HEK293 (cell line): ENCODE measurements at regions not wholly inside any gene's neighbourhood (a gene's known extent, or its start where the extent isn't known, plus 50 kb on each side); places are given as distances from the start of the nearest gene placed in this dataset.

Experiments
- CTCF ChIA-PET: fragments of 350-600 bp; formaldehyde crosslinking; extraction: SDS; loops from one replicate; lab custom pipeline; 2021; ENCODE audit warnings: antibody characterized with exemption; lab: Yijun Ruan, JAX
- POLR2A ChIA-PET: fragments of 300-600 bp; formaldehyde crosslinking; extraction: SDS; loops from one replicate; lab custom pipeline; 2020; ENCODE audit warnings: antibody characterized with exemption, inconsistent platforms; lab: Yijun Ruan, JAX
- H3K27ac ChIP-seq: fragments of 200-500 bp; sonication (Bioruptor generic); 2 replicates; pipeline ENCODE4 v1.5.1; 2014; ENCODE audit warnings: low read depth, low read length, control low read depth, inconsistent platforms; ENCODE audit errors: extremely low read depth
- H3K36me3 ChIP-seq, 2 experiments: fragments of 200-500 bp in 1 of 2; sonication (Bioruptor generic) in 1 of 2; 1 replicate in 1 of 2; 2 replicates in 1 of 2; pipeline ENCODE4 v1.5.1; 2014 to 2017; ENCODE audit warnings: inconsistent platforms in 2 of 2, low read length in 2 of 2; ENCODE audit not compliant: control insufficient read depth in 2 of 2, insufficient read depth in 1 of 2
- H3K4me1 ChIP-seq: fragments of 200-500 bp; sonication (Bioruptor generic); 2 replicates; pipeline ENCODE4 v1.5.1; 2014; ENCODE audit warnings: mild to moderate bottlenecking, low read length, inconsistent platforms; ENCODE audit not compliant: control insufficient read depth, insufficient read depth
- H3K4me3 ChIP-seq: 2 replicates; pipeline ENCODE4 v1.5.1; 2011; ENCODE audit warnings: low read depth, mild to moderate bottlenecking, control low read depth, low read length, moderate library complexity
- H3K9me3 ChIP-seq: fragments of 200-500 bp; sonication (Bioruptor generic); 2 replicates; pipeline ENCODE4 v1.5.1; 2014; ENCODE audit warnings: low read depth, low read length, inconsistent platforms; ENCODE audit not compliant: control insufficient read depth, insufficient read depth
- HOXA7 ChIP-seq: sonication (generic); formaldehyde crosslinking; IDR thresholded peaks from 2 replicates; pipeline ENCODE4 v1.8.1; 2022; ENCODE audit warnings: missing genetic modification reagents, borderline replicate concordance
- KLF16 ChIP-seq: fragments of 450-650 bp; formaldehyde crosslinking; IDR thresholded peaks from 2 replicates; pipeline ENCODE4 v1.5.1; 2017; ENCODE audit warnings: missing biosample characterization, missing genetic modification characterization
- KLF8 ChIP-seq: fragments of 450-650 bp; formaldehyde crosslinking; IDR thresholded peaks from 2 replicates; pipeline ENCODE4 v1.5.1; 2016; ENCODE audit warnings: missing biosample characterization, missing genetic modification characterization
- SETDB1 ChIP-seq: IDR thresholded peaks from one replicate; pipeline ENCODE4 v1.6.1; 2017; ENCODE audit warnings: mild to moderate bottlenecking, low read length, moderate library complexity, mixed read lengths; ENCODE audit not compliant: insufficient read length
- YY2 ChIP-seq: fragments of 450-650 bp; formaldehyde crosslinking; IDR thresholded peaks from 2 replicates; pipeline ENCODE4 v1.5.1; 2016; ENCODE audit warnings: missing biosample characterization, missing genetic modification characterization
- ZBTB10 ChIP-seq: fragments of 450-650 bp; formaldehyde crosslinking; IDR thresholded peaks from 2 replicates; pipeline ENCODE4 v1.5.1; 2016; ENCODE audit warnings: missing biosample characterization, missing genetic modification characterization
- ZBTB17 ChIP-seq: fragments of 450-650 bp; formaldehyde crosslinking; IDR thresholded peaks from 2 replicates; pipeline ENCODE4 v1.5.1; 2016; ENCODE audit warnings: missing biosample characterization, missing genetic modification characterization
- ZBTB20 ChIP-seq: fragments of 450-650 bp; formaldehyde crosslinking; IDR thresholded peaks from 2 replicates; pipeline ENCODE4 v1.5.1; 2016; ENCODE audit warnings: missing biosample characterization, missing genetic modification characterization
- ZBTB21 ChIP-seq: fragments of 450-650 bp; formaldehyde crosslinking; IDR thresholded peaks from 2 replicates; pipeline ENCODE4 v1.5.1; 2017; ENCODE audit warnings: missing biosample characterization, missing genetic modification characterization
- ZFP3 ChIP-seq: fragments of 450-650 bp; formaldehyde crosslinking; IDR thresholded peaks from 2 replicates; pipeline ENCODE4 v1.5.1; 2016; ENCODE audit warnings: low read depth, missing biosample characterization, missing genetic modification characterization
- ZNF10 ChIP-seq: fragments of 450-650 bp; formaldehyde crosslinking; IDR thresholded peaks from 2 replicates; pipeline ENCODE4 v1.5.1; 2017; ENCODE audit warnings: missing biosample characterization, missing genetic modification characterization
- ZNF184 ChIP-seq: fragments of 450-650 bp; IDR thresholded peaks from 2 replicates; pipeline ENCODE4 v1.5.1; 2018; ENCODE audit warnings: missing biosample characterization, mild to moderate bottlenecking, missing genetic modification characterization
- ZNF274 ChIP-seq, 2 experiments: fragments of 200-500 bp in 1 of 2; fragments of 450-650 bp in 1 of 2; sonication (Bioruptor generic) in 1 of 2; formaldehyde crosslinking in 1 of 2; IDR thresholded peaks; 2 replicates each; pipeline versions ENCODE4 v1.5.1 to v1.6.1; 2014 to 2016; ENCODE audit warnings: borderline replicate concordance in 1 of 2, inconsistent platforms in 1 of 2, low read length in 1 of 2, missing biosample characterization in 1 of 2, missing genetic modification characterization in 1 of 2
- ZNF335 ChIP-seq: fragments of 450-650 bp; formaldehyde crosslinking; conservative IDR thresholded peaks from 2 replicates; pipeline ENCODE4 v1.5.1; 2016; ENCODE audit warnings: missing biosample characterization, missing genetic modification characterization
- ZNF366 ChIP-seq: fragments of 450-650 bp; formaldehyde crosslinking; conservative IDR thresholded peaks from 2 replicates; pipeline ENCODE4 v1.5.1; 2016; ENCODE audit warnings: missing biosample characterization, missing genetic modification characterization
- ZNF48 ChIP-seq: fragments of 450-650 bp; formaldehyde crosslinking; IDR thresholded peaks from 2 replicates; pipeline ENCODE4 v1.5.1; 2016; ENCODE audit warnings: missing biosample characterization, missing genetic modification characterization
- ZNF488 ChIP-seq: fragments of 450-650 bp; formaldehyde crosslinking; IDR thresholded peaks from 2 replicates; pipeline ENCODE4 v1.5.1; 2016; ENCODE audit warnings: missing biosample characterization, missing genetic modification characterization
- ZNF518A ChIP-seq: fragments of 450-650 bp; formaldehyde crosslinking; conservative IDR thresholded peaks from 2 replicates; pipeline ENCODE4 v1.5.1; 2016; ENCODE audit warnings: low read depth, missing biosample characterization, missing genetic modification characterization
- ZNF561 ChIP-seq: fragments of 450-650 bp; IDR thresholded peaks from 2 replicates; pipeline ENCODE4 v1.5.1; 2018; ENCODE audit warnings: missing biosample characterization, missing genetic modification characterization, borderline replicate concordance
- ZNF596 ChIP-seq: fragments of 450-650 bp; IDR thresholded peaks from 2 replicates; pipeline ENCODE4 v1.5.0; 2018; ENCODE audit warnings: missing biosample characterization, mild to moderate bottlenecking, missing genetic modification characterization, moderate library complexity
- ZNF837 ChIP-seq: fragments of 450-650 bp; formaldehyde crosslinking; IDR thresholded peaks from 2 replicates; pipeline ENCODE4 v1.5.1; 2016; ENCODE audit warnings: missing biosample characterization, missing genetic modification characterization
- ZSCAN23 ChIP-seq: fragments of 450-650 bp; formaldehyde crosslinking; IDR thresholded peaks from 2 replicates; pipeline ENCODE4 v1.5.1; 2016; ENCODE audit warnings: missing biosample characterization, missing genetic modification characterization
- ZSCAN30 ChIP-seq: fragments of 450-650 bp; IDR thresholded peaks from 2 replicates; pipeline ENCODE4 v1.5.1; 2018; ENCODE audit warnings: missing biosample characterization, mild to moderate bottlenecking, missing genetic modification characterization, moderate library complexity

- H3K27ac ChIP-seq = no peak overlapping the region
- H3K4me1 ChIP-seq = 0 out of 2 replicates have a peak, but pooled peaks cover 4% of the 10 kb centered on the region
- POLR2A ChIA-PET = interaction anchor here (1.1 to 1.3 kb wide), 3 partner anchors 21 to 297 kb away, joined by 3 to 4 read pairs (median 4); no protein-coding TSS in a partner anchor
- no peaks in the 10 kb centered on the region for H3K36me3 ChIP-seq
- no peaks in the 10 kb centered on the region for H3K9me3 ChIP-seq
- TF ChIP-seq KLF8 (no peak), ZNF561 (tag by site-specific recombination) (no peak), ZNF48 (tag by site-specific recombination) (no peak), ZNF274 (IDR thresholded peaks at IDR 0.05; ENCODE audit: low read length) (no peak), ZNF274 (tag by site-specific recombination; IDR thresholded peaks at IDR 0.05; ENCODE audit: borderline replicate concordance) (no peak), ZSCAN30 (tag by site-specific recombination) (no peak), ZBTB20 (tag by site-specific recombination) (no peak), ZNF10 (tag by site-specific recombination) (no peak), ZNF366 (no peak), ZNF596 (tag by site-specific recombination) (no peak), ZBTB17 (tag by site-specific recombination) (no peak), ZFP3 (no peak), KLF16 (tag by site-specific recombination) (no peak), ZSCAN23 (tag by site-specific recombination) (no peak), ZBTB10 (tag by site-specific recombination) (no peak), ZBTB21 (tag by site-specific recombination) (no peak), ZNF837 (no peak)
- CTCF ChIA-PET = interaction anchor here (0.6 to 1.1 kb wide), 3 partner anchors 105 to 614 kb away, joined by 3 to 4 read pairs (median 3); no protein-coding TSS in a partner anchor
- H3K4me3 ChIP-seq = no peak overlapping the region
These were observed 129.0 kb upstream of the COPS8 start for GRCh38 chr2:236956641-236957040.

- CTCF ChIA-PET = interaction anchor here (1.1 kb wide), 1 partner anchor 22 kb away, joined by 3 read pairs; no protein-coding TSS in a partner anchor
- Histone ChIP-seq H3K9me3 (no peaks in the 10 kb centered on the region), H3K4me1 (0 out of 2 replicates have a peak, but pooled peaks cover 4% of the 10 kb centered on the region), H3K4me3 (no peak overlapping the region), H3K36me3 (no peaks in the 10 kb centered on the region), H3K27ac (no peak overlapping the region)
- TF ChIP-seq SETDB1 = no peak
- TF ChIP-seq ZNF48 (tag by site-specific recombination) = no peak
- no peak for TF ChIP-seq ZNF335 (tag by site-specific recombination)
- TF ChIP-seq ZNF184 (tag by site-specific recombination) = no peak
- no peak for TF ChIP-seq ZNF518A (tag by site-specific recombination)
- no peak for TF ChIP-seq ZBTB21 (tag by site-specific recombination)
- no peak for TF ChIP-seq HOXA7 (CRISPR knock-in tag)
- no peak for TF ChIP-seq ZBTB10 (tag by site-specific recombination)
- TF ChIP-seq ZNF488 (tag by site-specific recombination) = no peak
- TF ChIP-seq YY2 = no peak
- POLR2A ChIA-PET = no interaction called here
These were observed 126.7 kb upstream of the COPS8 start for GRCh38 chr2:236959036-236959435.
